HEK293 (cell line): ENCODE measurements at regions not wholly inside any gene's neighbourhood (a gene's known extent, or its start where the extent isn't known, plus 50 kb on each side); places are given as distances from the start of the nearest gene placed in this dataset.

Source experiments
- CTCF ChIA-PET: fragments of 350-600 bp; formaldehyde crosslinking; extraction: SDS; loops from one replicate; lab custom pipeline; 2021; ENCODE audit warnings: antibody characterized with exemption; lab: Yijun Ruan, JAX
- POLR2A ChIA-PET: fragments of 300-600 bp; formaldehyde crosslinking; extraction: SDS; loops from one replicate; lab custom pipeline; 2020; ENCODE audit warnings: antibody characterized with exemption, inconsistent platforms; lab: Yijun Ruan, JAX
- H3K27ac ChIP-seq: fragments of 200-500 bp; sonication (Bioruptor generic); 2 replicates; pipeline ENCODE4 v1.5.1; 2014; ENCODE audit warnings: low read depth, low read length, control low read depth, inconsistent platforms; ENCODE audit errors: extremely low read depth
- H3K36me3 ChIP-seq, 2 experiments: fragments of 200-500 bp in 1 of 2; sonication (Bioruptor generic) in 1 of 2; 1 replicate in 1 of 2; 2 replicates in 1 of 2; pipeline ENCODE4 v1.5.1; 2014 to 2017; ENCODE audit warnings: inconsistent platforms in 2 of 2, low read length in 2 of 2; ENCODE audit not compliant: control insufficient read depth in 2 of 2, insufficient read depth in 1 of 2
- H3K4me1 ChIP-seq: fragments of 200-500 bp; sonication (Bioruptor generic); 2 replicates; pipeline ENCODE4 v1.5.1; 2014; ENCODE audit warnings: mild to moderate bottlenecking, low read length, inconsistent platforms; ENCODE audit not compliant: control insufficient read depth, insufficient read depth
- H3K4me3 ChIP-seq: 2 replicates; pipeline ENCODE4 v1.5.1; 2011; ENCODE audit warnings: low read depth, mild to moderate bottlenecking, control low read depth, low read length, moderate library complexity
- H3K9me3 ChIP-seq: fragments of 200-500 bp; sonication (Bioruptor generic); 2 replicates; pipeline ENCODE4 v1.5.1; 2014; ENCODE audit warnings: low read depth, low read length, inconsistent platforms; ENCODE audit not compliant: control insufficient read depth, insufficient read depth
- BCL11B ChIP-seq: fragments of 450-650 bp; formaldehyde crosslinking; IDR thresholded peaks from 2 replicates; pipeline ENCODE4 v1.5.1; 2016; ENCODE audit warnings: low read depth, missing biosample characterization, missing genetic modification characterization
- FEZF1 ChIP-seq: fragments of 450-650 bp; formaldehyde crosslinking; IDR thresholded peaks from 2 replicates; pipeline ENCODE4 v1.5.1; 2016; ENCODE audit warnings: missing biosample characterization, missing genetic modification characterization
- GFI1B ChIP-seq: fragments of 450-650 bp; formaldehyde crosslinking; IDR thresholded peaks from 2 replicates; pipeline ENCODE4 v1.5.1; 2016; ENCODE audit warnings: missing biosample characterization, missing genetic modification characterization
- ZEB2 ChIP-seq: fragments of 450-650 bp; formaldehyde crosslinking; IDR thresholded peaks from 2 replicates; pipeline ENCODE4 v1.5.1; 2016; ENCODE audit warnings: missing biosample characterization, missing genetic modification characterization
- ZNF146 ChIP-seq: fragments of 450-650 bp; formaldehyde crosslinking; IDR thresholded peaks from 2 replicates; pipeline ENCODE4 v1.5.1; 2016; ENCODE audit warnings: missing biosample characterization, missing genetic modification characterization
- ZNF221 ChIP-seq: fragments of 450-650 bp; formaldehyde crosslinking; IDR thresholded peaks from 2 replicates; pipeline ENCODE4 v1.5.1; 2017; ENCODE audit warnings: missing biosample characterization, missing genetic modification characterization, borderline replicate concordance
- ZNF341 ChIP-seq: fragments of 450-650 bp; formaldehyde crosslinking; IDR thresholded peaks from 2 replicates; pipeline ENCODE4; 2016; ENCODE audit warnings: low read depth, missing biosample characterization, missing genetic modification characterization
- ZNF501 ChIP-seq: fragments of 450-650 bp; formaldehyde crosslinking; IDR thresholded peaks from 2 replicates; pipeline ENCODE4 v1.5.1; 2016; ENCODE audit warnings: missing biosample characterization, missing genetic modification characterization
- ZNF530 ChIP-seq: fragments of 450-650 bp; formaldehyde crosslinking; IDR thresholded peaks from 2 replicates; pipeline ENCODE4 v1.5.1; 2016; ENCODE audit warnings: low read depth, missing biosample characterization, missing genetic modification characterization
- ZNF580 ChIP-seq: fragments of 450-650 bp; formaldehyde crosslinking; IDR thresholded peaks from 2 replicates; pipeline ENCODE4 v1.5.1; 2016; ENCODE audit warnings: missing biosample characterization, missing genetic modification characterization
- ZNF654 ChIP-seq: fragments of 450-650 bp; formaldehyde crosslinking; IDR thresholded peaks from 2 replicates; pipeline ENCODE4 v1.5.1; 2016; ENCODE audit warnings: low read depth, missing biosample characterization, missing genetic modification characterization
- ZNF670 ChIP-seq: fragments of 450-650 bp; formaldehyde crosslinking; IDR thresholded peaks from 2 replicates; pipeline ENCODE4 v1.5.1; 2016; ENCODE audit warnings: missing biosample characterization, missing genetic modification characterization, low read depth
- ZNF704 ChIP-seq: fragments of 450-650 bp; formaldehyde crosslinking; IDR thresholded peaks from 2 replicates; pipeline ENCODE4 v1.5.1; 2016; ENCODE audit warnings: missing biosample characterization, missing genetic modification characterization
- ZNF76 ChIP-seq: fragments of 450-650 bp; formaldehyde crosslinking; IDR thresholded peaks from 2 replicates; pipeline ENCODE4; 2016; ENCODE audit warnings: low read depth, missing biosample characterization, missing genetic modification characterization, borderline replicate concordance
- ZNF777 ChIP-seq: fragments of 450-650 bp; formaldehyde crosslinking; IDR thresholded peaks from 2 replicates; pipeline ENCODE4 v1.5.1; 2017; ENCODE audit warnings: missing biosample characterization, missing genetic modification characterization, borderline replicate concordance
- ZNF843 ChIP-seq: fragments of 450-650 bp; formaldehyde crosslinking; IDR thresholded peaks from 2 replicates; pipeline ENCODE4 v1.5.1; 2016; ENCODE audit warnings: missing biosample characterization, missing genetic modification characterization
- ZSCAN4 ChIP-seq: fragments of 450-650 bp; formaldehyde crosslinking; IDR thresholded peaks from 2 replicates; pipeline ENCODE4 v1.5.1; 2017; ENCODE audit warnings: missing biosample characterization, missing genetic modification characterization
- TF ChIP-seq, protein P1 (sequence below): fragments of 450-650 bp; formaldehyde crosslinking; IDR thresholded peaks from 2 replicates; pipeline ENCODE4 v1.5.1; 2017; ENCODE audit warnings: missing biosample characterization, missing genetic modification characterization

DNA sequence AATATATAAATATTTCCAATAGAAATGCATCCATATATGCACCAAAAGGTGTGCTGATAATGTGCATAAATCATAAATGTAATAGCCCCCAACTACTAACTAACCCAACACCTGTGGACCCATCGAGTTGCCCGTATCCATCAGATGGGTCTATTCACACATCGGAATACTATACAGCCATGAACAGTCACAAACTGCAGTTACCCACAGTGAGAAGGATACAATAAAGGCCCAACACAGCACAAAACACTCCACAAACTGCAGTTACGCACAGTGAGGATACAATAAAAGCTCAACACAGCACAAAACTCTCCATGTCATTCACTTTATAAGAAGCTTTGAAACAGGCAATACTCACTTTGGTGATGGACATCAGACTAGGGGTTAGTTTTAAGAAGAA, 145.3 kb upstream of the OTOS start:
- H3K9me3 ChIP-seq, result no peaks in the 10 kb centered on the region
- TF ChIP-seq ZNF501 (no peak), ZNF146 (tag by site-specific recombination) (peak; percentile 95), ZNF843 (tag by site-specific recombination) (no peak), ZSCAN4 (tag by site-specific recombination) (no peak), ZNF654 (no peak), ZNF777 (tag by site-specific recombination) (no peak), BCL11B (no peak)
- TF ChIP-seq, protein P1, sequence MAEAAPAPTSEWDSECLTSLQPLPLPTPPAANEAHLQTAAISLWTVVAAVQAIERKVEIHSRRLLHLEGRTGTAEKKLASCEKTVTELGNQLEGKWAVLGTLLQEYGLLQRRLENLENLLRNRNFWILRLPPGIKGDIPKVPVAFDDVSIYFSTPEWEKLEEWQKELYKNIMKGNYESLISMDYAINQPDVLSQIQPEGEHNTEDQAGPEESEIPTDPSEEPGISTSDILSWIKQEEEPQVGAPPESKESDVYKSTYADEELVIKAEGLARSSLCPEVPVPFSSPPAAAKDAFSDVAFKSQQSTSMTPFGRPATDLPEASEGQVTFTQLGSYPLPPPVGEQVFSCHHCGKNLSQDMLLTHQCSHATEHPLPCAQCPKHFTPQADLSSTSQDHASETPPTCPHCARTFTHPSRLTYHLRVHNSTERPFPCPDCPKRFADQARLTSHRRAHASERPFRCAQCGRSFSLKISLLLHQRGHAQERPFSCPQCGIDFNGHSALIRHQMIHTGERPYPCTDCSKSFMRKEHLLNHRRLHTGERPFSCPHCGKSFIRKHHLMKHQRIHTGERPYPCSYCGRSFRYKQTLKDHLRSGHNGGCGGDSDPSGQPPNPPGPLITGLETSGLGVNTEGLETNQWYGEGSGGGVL (tag by site-specific recombination), result no peak
- no peaks in the 10 kb centered on the region for H3K4me1 ChIP-seq
- no peak overlapping the region for H3K4me3 ChIP-seq
- H3K27ac ChIP-seq, result no peak overlapping the region
- POLR2A ChIA-PET, result no interaction called here
- H3K36me3 ChIP-seq, result no peaks in the 10 kb centered on the region
- CTCF ChIA-PET, result interaction anchor here (0.6 to 1.1 kb wide), 2 partner anchors 135 to 153 kb away, joined by 3 to 4 read pairs; no protein-coding TSS in a partner anchor

GRCh38 chr2:240286596-240286995, 146.1 kb upstream of the OTOS start:
- Histone ChIP-seq H3K9me3 (no peaks in the 10 kb centered on the region), H3K36me3 (no peaks in the 10 kb centered on the region), H3K27ac (no peak overlapping the region), H3K4me1 (no peaks in the 10 kb centered on the region), H3K4me3 (no peak overlapping the region)
- POLR2A ChIA-PET, result no interaction called here
- TF ChIP-seq ZNF580 (tag by site-specific recombination) (no peak), ZNF670 (no peak), ZNF221 (no peak), ZEB2 (no peak)
- CTCF ChIA-PET, result interaction anchor here (0.6 to 1.1 kb wide), 2 partner anchors 135 to 152 kb away, joined by 3 to 4 read pairs; no protein-coding TSS in a partner anchor

DNA sequence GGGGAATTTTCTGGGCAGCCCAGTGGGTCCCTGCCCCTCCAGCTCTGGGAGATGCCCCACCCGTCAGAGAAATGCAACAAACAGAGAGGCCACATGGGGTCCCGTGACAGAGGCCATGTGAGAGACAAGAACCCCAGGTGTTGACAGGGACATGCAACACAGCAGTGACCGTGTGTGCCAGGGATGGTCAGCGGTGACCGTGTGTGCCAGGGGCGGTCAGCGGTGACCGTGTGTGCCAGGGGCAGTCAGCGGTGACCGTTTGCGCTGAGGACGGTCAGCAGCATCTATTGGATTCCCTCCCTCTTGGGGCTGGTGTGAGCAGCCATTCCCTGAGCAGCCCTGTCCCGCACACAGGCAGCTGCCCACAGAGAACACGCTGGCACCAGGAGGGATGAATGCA, 146.6 kb upstream of the OTOS start:
- no peaks in the 10 kb centered on the region for H3K36me3 ChIP-seq
- no peaks in the 10 kb centered on the region for H3K4me1 ChIP-seq
- POLR2A ChIA-PET, result no interaction called here
- H3K27ac ChIP-seq, result no peak overlapping the region
- H3K9me3 ChIP-seq, result no peaks in the 10 kb centered on the region
- TF ChIP-seq GFI1B (tag by site-specific recombination), result no peak
- no peak for TF ChIP-seq ZNF530
- no peak for TF ChIP-seq ZNF341 (tag by site-specific recombination)
- no peak for TF ChIP-seq ZNF704 (tag by site-specific recombination)
- TF ChIP-seq ZNF76 (tag by site-specific recombination), result no peak
- no peak for TF ChIP-seq FEZF1 (tag by site-specific recombination)
- H3K4me3 ChIP-seq, result no peak overlapping the region
- CTCF ChIA-PET, result interaction anchor here (1.1 kb wide), 1 partner anchor 152 kb away, joined by 3 read pairs; no protein-coding TSS in a partner anchor
